Body of pancreas (tissue), 4 donors: ENCODE measurements at regions not wholly inside any gene's neighbourhood (a gene's known extent, or its start where the extent isn't known, plus 50 kb on each side); places are given as distances from the start of the nearest gene placed in this dataset.
A peak's percentile ranks its signal among the peaks of the same experiment; 100 is the strongest.

Experiments used
- ATAC-seq: fragments of 150-250 bp; one replicate; pipeline ENCODE4 v1.9.1; 2016
- DNase-seq, 4 donors: peaks; one replicate each; pipeline ENCODE4 v3.0.0-alpha.2; 2019
- H3K27ac ChIP-seq, 4 donors: fragments of 200-600 bp; sonication (generic); 1 replicate in 3 of 4; 2 replicates in 1 of 4; pipeline versions ENCODE4 v1.5.1 to v1.6.1; 2016 to 2019; ENCODE audit warnings: mild to moderate bottlenecking in 1 of 4, mixed read lengths in 1 of 4, moderate library complexity in 1 of 4
- H3K27me3 ChIP-seq, 2 donors: fragments of 200-600 bp; sonication (generic); one replicate each; pipeline ENCODE4 v1.6.0; 2016; ENCODE audit warnings: mild to moderate bottlenecking in 1 of 2
- H3K36me3 ChIP-seq, 2 donors: fragments of 200-600 bp; sonication (generic); replicated peaks in 1 of 2; 2 replicates each; pipeline ENCODE4 v1.5.1; 2016; ENCODE audit warnings: low read depth in 2 of 2; ENCODE audit not compliant: insufficient read depth in 1 of 2
- H3K4me1 ChIP-seq: fragments of 200-600 bp; sonication (generic); one replicate; pipeline ENCODE4 v1.6.0; 2016
- H3K4me3 ChIP-seq, 2 donors: fragments of 200-600 bp; sonication (generic); 1 replicate in 1 of 2; 2 replicates in 1 of 2; pipeline ENCODE4 v1.5.1; 2016 to 2019
- H3K9me3 ChIP-seq, 3 donors: fragments of 200-600 bp; sonication (generic); 1 replicate in 2 of 3; 2 replicates in 1 of 3; pipeline ENCODE4 v1.5.1; 2016
- POLR2A ChIP-seq, 3 donors: fragments of 450-650 bp; IDR thresholded peaks; one replicate each; pipeline ENCODE4 v1.6.1; 2016; ENCODE audit warnings: antibody characterized with exemption in 3 of 3, mild to moderate bottlenecking in 2 of 3
- WGBS, 2 donors: methylation state at CpG; one replicate each; pipeline ENCODE4 v1.1.5; 2017; 5-methylcytosine and 5-hydroxymethylcytosine counted together
- intact Hi-C: fragments of 100-400 bp; cut with DNase I; formaldehyde crosslinking; loops from one replicate; pipeline ENCODE4 v1.15.1; 2023
- TF ChIP-seq, protein P1 (sequence below), 7 experiments: fragments of 450-650 bp in 4 of 7; fragments of 200-600 bp in 3 of 7; sonication (generic) in 3 of 7; IDR thresholded peaks; one replicate each; pipeline ENCODE4 v1.5.1; 2016 to 2019; ENCODE audit warnings: antibody characterized with exemption in 7 of 7

DNA sequence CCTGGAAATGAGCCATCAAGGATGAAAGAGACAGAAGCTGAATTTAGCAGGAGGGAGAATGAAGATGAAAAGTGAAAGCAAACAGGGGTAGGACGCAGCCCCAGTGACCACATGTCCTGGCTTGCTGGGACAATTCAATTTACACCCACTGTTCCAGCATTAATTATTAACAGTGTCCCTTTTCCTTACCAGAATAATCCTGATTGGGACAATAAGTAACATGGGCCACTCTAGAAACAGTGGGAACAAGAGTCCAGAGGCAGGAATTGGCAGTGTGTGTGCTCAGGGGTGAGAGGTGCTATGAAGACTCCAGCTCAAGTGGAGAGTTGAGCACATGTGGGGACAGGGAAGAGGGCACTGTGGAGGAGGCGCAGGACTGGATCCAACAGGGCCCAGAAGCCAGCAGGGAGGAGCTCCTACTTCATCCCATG, 147.1 kb downstream of the C5orf15 start:
- ATAC-seq (peak; percentile 19), DNase-seq (peak in 1 of 4 donors; percentile 43)
- Histone ChIP-seq H3K4me1 (peaks cover 17% of the 10 kb centered on the region), H3K27ac (peak overlapping the region in 2 of 4 donors; percentile 24 to 66), H3K27me3 (no peaks in the 10 kb centered on the region), H3K36me3 (no peaks in the 10 kb centered on the region), H3K4me3 (no peak overlapping the region), H3K9me3 (no peaks in the 10 kb centered on the region)
- 63 to 66% methylated on average over 2 of the region's 2 CpGs for WGBS, 2 donors
- TF ChIP-seq POLR2A (IDR thresholded peaks at IDR 0.05), result no peak
- TF ChIP-seq, protein P1, sequence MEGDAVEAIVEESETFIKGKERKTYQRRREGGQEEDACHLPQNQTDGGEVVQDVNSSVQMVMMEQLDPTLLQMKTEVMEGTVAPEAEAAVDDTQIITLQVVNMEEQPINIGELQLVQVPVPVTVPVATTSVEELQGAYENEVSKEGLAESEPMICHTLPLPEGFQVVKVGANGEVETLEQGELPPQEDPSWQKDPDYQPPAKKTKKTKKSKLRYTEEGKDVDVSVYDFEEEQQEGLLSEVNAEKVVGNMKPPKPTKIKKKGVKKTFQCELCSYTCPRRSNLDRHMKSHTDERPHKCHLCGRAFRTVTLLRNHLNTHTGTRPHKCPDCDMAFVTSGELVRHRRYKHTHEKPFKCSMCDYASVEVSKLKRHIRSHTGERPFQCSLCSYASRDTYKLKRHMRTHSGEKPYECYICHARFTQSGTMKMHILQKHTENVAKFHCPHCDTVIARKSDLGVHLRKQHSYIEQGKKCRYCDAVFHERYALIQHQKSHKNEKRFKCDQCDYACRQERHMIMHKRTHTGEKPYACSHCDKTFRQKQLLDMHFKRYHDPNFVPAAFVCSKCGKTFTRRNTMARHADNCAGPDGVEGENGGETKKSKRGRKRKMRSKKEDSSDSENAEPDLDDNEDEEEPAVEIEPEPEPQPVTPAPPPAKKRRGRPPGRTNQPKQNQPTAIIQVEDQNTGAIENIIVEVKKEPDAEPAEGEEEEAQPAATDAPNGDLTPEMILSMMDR (IDR thresholded peaks at IDR 0.05), result no peak
- intact Hi-C loops, result no loop called here

DNA sequence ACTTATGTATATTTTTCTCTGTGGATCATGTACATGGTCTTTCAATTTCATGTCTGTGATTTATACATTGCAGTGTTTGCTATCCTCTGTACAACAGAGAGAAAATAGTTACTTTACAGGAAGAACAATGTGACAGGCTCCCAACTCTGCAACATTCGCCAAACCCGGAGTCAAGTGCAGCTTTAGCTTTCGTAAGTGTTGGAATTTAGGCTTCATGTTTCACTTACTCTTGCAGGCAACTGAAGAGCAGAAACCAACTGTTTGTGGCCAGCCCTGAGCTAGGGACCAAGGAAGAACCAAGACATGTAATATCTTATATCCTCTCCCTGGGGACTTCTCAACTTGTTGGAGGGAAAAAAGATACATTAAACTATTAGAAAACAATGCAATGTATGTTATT, 147.9 kb downstream of the C5orf15 start:
- ATAC-seq (no peak), DNase-seq (no peak)
- intact Hi-C loops, result no loop called here
- WGBS, 2 donors, result 46 to 56% methylated on average over 3 of the region's 3 CpGs
- TF ChIP-seq POLR2A (IDR thresholded peaks at IDR 0.05), result no peak
- TF ChIP-seq, protein P1 (IDR thresholded peaks at IDR 0.05), result no peak
- Histone ChIP-seq H3K27me3 (no peaks in the 10 kb centered on the region), H3K4me3 (no peak overlapping the region), H3K36me3 (no peaks in the 10 kb centered on the region), H3K9me3 (no peaks in the 10 kb centered on the region), H3K27ac (peak overlapping the region in 2 of 4 donors; percentile 5 to 66), H3K4me1 (peaks cover 17% of the 10 kb centered on the region)

DNA sequence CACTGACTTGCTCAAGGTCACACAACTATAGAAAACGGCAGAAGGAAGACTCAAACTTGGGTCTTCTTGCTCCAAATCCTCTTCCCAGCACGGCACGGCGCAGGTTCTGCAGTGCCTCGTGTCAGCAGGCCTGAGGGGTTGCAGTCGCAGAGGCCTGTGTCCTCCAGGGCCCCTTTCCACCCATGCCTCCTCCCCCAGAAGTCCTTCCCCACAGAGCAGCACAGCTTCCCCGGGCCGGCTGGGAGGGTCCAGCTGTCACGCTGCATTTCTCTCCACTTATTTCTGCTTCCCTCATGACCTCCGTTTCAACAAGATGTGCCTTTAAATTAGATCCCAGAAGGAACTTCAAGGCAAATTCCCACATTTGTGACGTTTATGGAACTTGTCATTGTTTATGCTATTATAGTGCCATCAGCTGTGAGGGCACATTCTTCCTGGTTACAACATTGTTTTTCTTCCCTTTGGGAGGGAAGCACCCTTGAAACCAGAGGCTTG, 148.4 kb downstream of the C5orf15 start:
- H3K4me1 ChIP-seq, result peaks cover 17% of the 10 kb centered on the region
- no peaks in the 10 kb centered on the region for H3K9me3 ChIP-seq
- WGBS, 2 donors, result 36 to 54% methylated on average over 8 to 11 of the region's 11 CpGs
- no peak overlapping the region for H3K4me3 ChIP-seq
- H3K27ac ChIP-seq, result peak overlapping the region in 2 of 4 donors; percentile 5 to 66
- no peaks in the 10 kb centered on the region for H3K27me3 ChIP-seq
- DNase-seq, result no peak
- ATAC-seq, result no peak
- H3K36me3 ChIP-seq, result no peaks in the 10 kb centered on the region
- intact Hi-C loops, result no loop called here
- TF ChIP-seq, protein P1 (IDR thresholded peaks at IDR 0.05), result no peak
- TF ChIP-seq POLR2A (IDR thresholded peaks at IDR 0.05), result no peak

DNA sequence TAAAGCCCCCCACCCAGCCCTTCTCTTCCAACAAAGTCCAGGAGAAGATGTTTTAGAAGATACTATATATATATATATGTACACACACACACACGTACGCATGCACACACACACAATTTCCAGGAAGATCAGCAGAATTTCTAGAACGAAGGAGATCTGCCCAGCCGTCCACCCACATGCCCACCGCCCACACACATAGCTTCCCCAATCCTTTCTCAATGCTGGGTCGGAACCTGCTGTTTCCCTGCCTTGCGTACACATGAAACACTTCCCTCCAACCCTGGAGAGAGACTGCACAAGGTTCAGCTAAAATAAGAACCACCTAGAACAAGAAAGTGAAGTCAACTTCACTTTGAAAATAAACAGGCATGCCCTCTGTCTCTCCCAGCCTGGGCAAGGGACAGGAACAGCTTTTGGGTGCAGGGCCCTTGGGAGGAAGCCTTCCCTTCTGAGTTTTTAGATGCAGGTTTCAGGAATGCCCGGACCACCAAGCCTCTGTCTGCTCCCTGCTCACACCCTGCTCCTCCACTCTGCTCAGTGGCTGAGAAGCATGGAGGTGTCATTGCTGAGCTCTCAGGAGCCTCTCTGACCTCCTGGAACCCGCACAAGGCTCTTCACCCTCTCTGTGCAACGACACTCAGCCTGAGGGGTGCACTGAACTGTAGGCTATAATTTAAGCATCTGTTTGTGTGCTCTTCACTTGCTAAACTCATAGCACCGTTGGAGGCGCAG, 149.4 kb downstream of the C5orf15 start:
- Histone ChIP-seq H3K4me1 (peaks cover 17% of the 10 kb centered on the region), H3K36me3 (no peaks in the 10 kb centered on the region), H3K4me3 (no peak overlapping the region), H3K9me3 (no peaks in the 10 kb centered on the region), H3K27me3 (no peaks in the 10 kb centered on the region), H3K27ac (no peak overlapping the region)
- DNase-seq, result no peak
- no peak for ATAC-seq
- TF ChIP-seq, protein P1 (IDR thresholded peaks at IDR 0.05), result no peak
- TF ChIP-seq POLR2A (IDR thresholded peaks at IDR 0.05), result no peak
- intact Hi-C loops, result no loop called here
- WGBS, 2 donors, result 77 to 79% methylated on average over 12 of the region's 12 CpGs

DNA sequence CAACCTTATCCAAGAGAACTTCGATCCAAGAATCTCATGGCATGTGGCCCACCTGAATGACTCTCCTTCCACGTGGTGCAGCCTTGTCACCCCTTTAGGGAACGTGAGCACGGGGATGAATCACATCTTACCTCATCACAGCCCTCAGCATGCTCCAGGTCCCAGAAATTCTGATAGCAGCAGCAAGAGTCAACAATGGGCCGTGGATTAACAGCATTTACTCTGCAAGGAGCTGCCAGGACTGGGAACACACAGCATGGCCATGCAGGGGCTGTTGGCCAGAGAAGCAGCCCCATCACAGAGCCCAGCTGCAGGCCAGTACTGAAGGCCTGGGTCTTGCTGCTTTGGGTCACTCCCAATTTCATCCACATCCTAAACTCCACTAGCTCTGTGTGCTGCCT, 150.4 kb downstream of the C5orf15 start:
- ATAC-seq, result peak; percentile 95
- H3K4me1 ChIP-seq, result peaks cover 17% of the 10 kb centered on the region

More for the DNA sequence above, 150.4 kb downstream of the C5orf15 start:
- H3K4me3 ChIP-seq, result no peak overlapping the region
- intact Hi-C loops, result no loop called here
- 2 to 23% methylated on average over 4 to 5 of the region's 5 CpGs for WGBS, 2 donors
- no peaks in the 10 kb centered on the region for H3K9me3 ChIP-seq
- peak; percentile 77 to 94 (median 90) for DNase-seq
- no peak for TF ChIP-seq POLR2A (IDR thresholded peaks at IDR 0.05)
- TF ChIP-seq, protein P1 (IDR thresholded peaks at IDR 0.05), result no peak
- no peaks in the 10 kb centered on the region for H3K27me3 ChIP-seq
- H3K27ac ChIP-seq, result peak overlapping the region in 3 of 4 donors; percentile 56 to 64 (median 56)
- no peaks in the 10 kb centered on the region for H3K36me3 ChIP-seq
